ENCODE measurements at regions not wholly inside any gene's neighbourhood (a gene's known extent, or its start where the extent isn't known, plus 50 kb on each side); places are given as distances from the start of the nearest gene placed in this dataset.

DNA sequence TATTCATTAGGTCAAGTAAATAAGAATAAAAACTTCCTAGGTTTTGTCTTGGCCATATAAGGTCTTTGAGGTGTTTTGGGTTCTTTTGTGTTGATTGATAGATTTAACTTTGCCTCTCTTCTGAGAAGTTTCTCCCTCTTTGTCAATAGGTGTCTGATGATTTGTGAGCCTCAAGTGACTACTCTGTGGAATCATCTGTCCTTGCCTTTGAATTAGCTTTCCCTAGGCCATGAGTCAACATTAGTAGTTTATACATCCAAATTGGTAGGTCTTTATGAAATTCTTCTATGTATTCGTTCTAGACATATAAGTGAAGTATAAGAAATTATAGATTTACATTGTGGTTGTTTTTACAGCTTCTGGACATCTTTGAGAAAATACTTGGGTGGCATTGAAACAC is 864.4 kb downstream of the USP25 start:
- TF ChIP-seq CTCF (IDR thresholded peaks at IDR 0.05), result no peak
- no peak for TF ChIP-seq POLR2A (IDR thresholded peaks at IDR 0.05)
- WGBS, 2 donors, result 86 to 89% methylated on average over 1 of the region's 1 CpG
- no peak for DNase-seq (ENCODE audit: low spot score in 2 of 2)
- intact Hi-C loops (cut with DNase I; ENCODE audit: low total_unique reads), result no loop called here
- no peak overlapping the region for H3K4me3 ChIP-seq (ENCODE audit: low read depth, poor library complexity, severe bottlenecking)

DNA sequence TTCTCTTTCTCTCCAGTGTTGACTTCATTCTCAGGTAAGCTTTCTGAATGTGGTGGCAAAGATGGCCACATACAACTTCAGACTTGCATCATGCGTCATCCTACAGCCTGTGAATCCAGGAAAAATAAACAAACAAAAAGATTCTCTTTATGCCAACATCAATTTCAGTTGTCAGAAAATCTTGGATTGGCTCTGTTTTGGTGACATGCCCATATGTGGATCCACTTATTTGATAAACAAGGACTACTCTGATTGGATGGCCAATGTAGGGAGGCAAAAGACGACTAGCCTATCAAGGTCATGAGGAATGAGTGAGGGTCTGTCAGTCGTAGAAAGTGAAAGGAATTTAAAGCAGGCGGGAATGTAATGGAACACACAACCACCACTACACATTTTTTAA is 866.6 kb downstream of the USP25 start:
- 86 to 92% methylated on average over 4 of the region's 4 CpGs for WGBS, 2 donors
- DNase-seq (ENCODE audit: low spot score in 2 of 2), result no peak
- intact Hi-C loops (cut with DNase I; ENCODE audit: low total_unique reads), result no loop called here

DNA sequence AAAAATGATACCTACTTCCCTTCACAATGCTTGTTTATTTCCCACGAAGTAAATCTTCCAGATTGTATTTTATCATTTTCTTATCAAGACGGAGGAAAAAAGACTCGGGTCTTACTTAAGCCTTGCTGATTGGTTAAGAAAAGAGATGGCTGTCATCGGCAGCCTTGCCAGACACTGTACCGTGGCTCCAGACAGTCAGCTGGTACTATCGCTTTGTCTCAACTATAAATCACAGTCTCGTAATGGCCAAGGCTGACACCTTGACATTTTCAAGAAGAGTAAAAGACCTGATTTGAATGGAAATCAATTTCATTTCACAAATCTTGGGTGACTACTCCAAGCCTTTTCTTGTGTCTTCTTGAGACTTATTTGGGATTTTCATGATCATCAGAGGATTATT is 868.0 kb downstream of the USP25 start:
- no peak for TF ChIP-seq POLR2A (IDR thresholded peaks at IDR 0.05)
- no peak for TF ChIP-seq CTCF (IDR thresholded peaks at IDR 0.05)
- no peak overlapping the region for H3K4me3 ChIP-seq (ENCODE audit: low read depth, poor library complexity, severe bottlenecking)
- WGBS, 2 donors, result 79 to 85% methylated on average over 7 of the region's 7 CpGs
- intact Hi-C loops (cut with DNase I; ENCODE audit: low total_unique reads), result no loop called here
- DNase-seq (ENCODE audit: low spot score in 2 of 2), result no peak

More for the DNA sequence above, 866.6 kb downstream of the USP25 start:
- no peak overlapping the region for H3K4me3 ChIP-seq (ENCODE audit: low read depth, poor library complexity, severe bottlenecking)
- TF ChIP-seq CTCF (IDR thresholded peaks at IDR 0.05) (no peak), POLR2A (IDR thresholded peaks at IDR 0.05) (no peak)

- H3K4me3 ChIP-seq (ENCODE audit: low read depth, poor library complexity, severe bottlenecking), result no peak overlapping the region
- WGBS, 2 donors, result 62 to 70% methylated on average over 5 of the region's 5 CpGs
- intact Hi-C loops (cut with DNase I; ENCODE audit: low total_unique reads), result no loop called here
- DNase-seq (ENCODE audit: low spot score in 2 of 2), result no peak
- TF ChIP-seq POLR2A (IDR thresholded peaks at IDR 0.05) (no peak), CTCF (IDR thresholded peaks at IDR 0.05) (no peak)
Measured at GRCh38 chr21:16605597-16605996, 875.8 kb downstream of the USP25 start.

DNA sequence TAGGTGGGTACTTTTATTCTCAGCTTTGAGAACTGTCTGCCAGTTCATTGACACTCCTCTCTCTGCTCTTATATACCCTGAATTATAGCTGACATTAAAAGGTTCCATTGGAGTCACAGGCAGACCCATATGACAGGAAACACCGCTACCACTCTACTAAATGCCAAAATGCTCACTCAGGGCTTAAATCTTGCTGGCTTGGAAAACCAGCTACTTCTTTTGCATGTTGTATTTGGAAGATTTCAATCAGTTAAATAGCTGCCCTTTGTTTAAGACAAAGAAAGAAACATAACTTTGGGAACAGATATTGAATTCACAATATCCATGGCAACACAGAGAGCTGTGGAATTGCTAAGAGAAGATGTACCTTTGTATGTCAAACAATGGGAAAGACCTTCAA is 876.5 kb downstream of the USP25 start:
- no peak overlapping the region for H3K4me3 ChIP-seq (ENCODE audit: low read depth, poor library complexity, severe bottlenecking)
- intact Hi-C loops (cut with DNase I; ENCODE audit: low total_unique reads), result no loop called here
- 97 to 100% methylated on average over 1 of the region's 1 CpG for WGBS, 2 donors
- no peak for TF ChIP-seq CTCF (IDR thresholded peaks at IDR 0.05)
- no peak for TF ChIP-seq POLR2A (IDR thresholded peaks at IDR 0.05)
- DNase-seq (ENCODE audit: low spot score in 2 of 2), result no peak

- intact Hi-C loops (cut with DNase I; ENCODE audit: low total_unique reads), result no loop called here
- 93 to 95% methylated on average over 3 of the region's 3 CpGs for WGBS, 2 donors
- H3K4me3 ChIP-seq (ENCODE audit: low read depth, poor library complexity, severe bottlenecking), result no peak overlapping the region
Measured at GRCh38 chr21:16608209-16608830, 878.5 kb downstream of the USP25 start.

More at GRCh38 chr21:16608209-16608830, 878.5 kb downstream of the USP25 start:
- TF ChIP-seq CTCF (IDR thresholded peaks at IDR 0.05) (no peak), POLR2A (IDR thresholded peaks at IDR 0.05) (no peak)
- DNase-seq (ENCODE audit: low spot score in 2 of 2), result no peak
